Sigmoid colon (tissue), 4 donors: ENCODE measurements at regions not wholly inside any gene's neighbourhood (a gene's known extent, or its start where the extent isn't known, plus 50 kb on each side); places are given as distances from the start of the nearest gene placed in this dataset.

Source experiments
- CTCF ChIP-seq, 4 experiments: fragments of 450-650 bp in 3 of 4; fragments of 200-600 bp in 1 of 4; IDR thresholded peaks; one replicate each; pipeline ENCODE4 v1.5.1; 2016 to 2019; ENCODE audit warnings: antibody characterized with exemption in 4 of 4, mild to moderate bottlenecking in 3 of 4, moderate library complexity in 2 of 4
- POLR2AphosphoS5 ChIP-seq, 4 donors: sonication (generic); formaldehyde crosslinking; IDR thresholded peaks; one replicate each; pipeline ENCODE4 v1.6.1; 2017; ENCODE audit warnings: antibody characterized with exemption in 4 of 4

- TF ChIP-seq CTCF (IDR thresholded peaks at IDR 0.05) (no peak), POLR2AphosphoS5 (IDR thresholded peaks at IDR 0.05) (no peak)
These were observed 98.2 kb upstream of the PRSS3 start for GRCh38 chr9:33697171-33697570.
